Thyroid gland (tissue), 4 donors: ENCODE measurements at regions not wholly inside any gene's neighbourhood (a gene's known extent, or its start where the extent isn't known, plus 50 kb on each side); places are given as distances from the start of the nearest gene placed in this dataset.

Experiments used
- DNase-seq, 2 donors: peaks; one replicate each; pipeline ENCODE4 v3.0.0-alpha.2; 2019
- H3K27ac ChIP-seq, 3 donors: fragments of 200-600 bp; sonication (generic); 1 replicate in 2 of 3; 2 replicates in 1 of 3; pipeline ENCODE4 v1.5.1; 2016 to 2019; ENCODE audit warnings: mild to moderate bottlenecking in 1 of 3, moderate library complexity in 1 of 3
- H3K27me3 ChIP-seq: fragments of 200-600 bp; sonication (generic); one replicate; pipeline ENCODE4 v1.5.1; 2019
- H3K36me3 ChIP-seq, 2 donors: fragments of 200-600 bp; sonication (generic); one replicate each; pipeline ENCODE4 v1.5.1; 2016 to 2019
- H3K4me1 ChIP-seq, 2 donors: fragments of 200-600 bp; sonication (generic); one replicate each; pipeline ENCODE4 v1.5.1; 2017 to 2019
- H3K4me3 ChIP-seq, 3 donors: fragments of 200-600 bp; sonication (generic); replicated peaks in 1 of 3; 1 replicate in 2 of 3; 2 replicates in 1 of 3; pipeline ENCODE4 v1.5.1; 2016; ENCODE audit warnings: mild to moderate bottlenecking in 1 of 3
- H3K9me3 ChIP-seq: fragments of 200-600 bp; sonication (generic); one replicate; pipeline ENCODE4 v1.5.1; 2017
- POLR2A ChIP-seq, 2 donors: fragments of 450-650 bp; IDR thresholded peaks; one replicate each; pipeline ENCODE4 v1.6.1; 2017; ENCODE audit warnings: antibody characterized with exemption in 2 of 2, mild to moderate bottlenecking in 2 of 2, moderate library complexity in 1 of 2
- WGBS, 2 donors: methylation state at CpG; one replicate each; pipeline ENCODE4 v1.1.5; 2017; 5-methylcytosine and 5-hydroxymethylcytosine counted together
- intact Hi-C: fragments of 100-400 bp; cut with DNase I; formaldehyde crosslinking; loops from one replicate; pipeline ENCODE4 v1.15.1; 2023
- TF ChIP-seq, protein P1 (sequence below), 6 experiments: fragments of 200-600 bp in 3 of 6; fragments of 450-650 bp in 3 of 6; sonication (generic) in 3 of 6; IDR thresholded peaks; one replicate each; pipeline ENCODE4 v1.5.1; 2016 to 2019; ENCODE audit warnings: antibody characterized with exemption in 6 of 6, mild to moderate bottlenecking in 2 of 6, inconsistent platforms in 1 of 6, moderate library complexity in 1 of 6

DNA sequence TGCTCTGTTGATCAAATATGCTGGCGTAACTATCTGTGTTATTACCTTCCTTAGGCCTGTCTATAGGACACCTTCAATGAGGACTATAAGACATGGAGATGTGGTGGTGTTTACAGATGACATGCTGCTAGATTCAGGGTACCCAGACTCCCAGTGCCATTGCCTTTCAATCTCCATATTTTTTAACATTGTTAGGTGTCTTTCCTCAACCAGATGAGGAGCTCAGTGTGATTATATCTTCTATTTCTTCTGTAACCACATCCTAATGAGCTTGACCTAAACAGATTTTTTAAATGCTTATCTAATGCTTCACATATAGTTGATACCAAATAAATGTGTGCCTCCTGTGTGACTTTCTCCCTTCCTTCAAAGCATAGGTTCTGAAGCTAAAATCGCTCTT, 730.1 kb upstream of the NR2F2 start:
- H3K4me1 ChIP-seq, result no peaks in the 10 kb centered on the region
- no peaks in the 10 kb centered on the region for H3K9me3 ChIP-seq
- H3K36me3 ChIP-seq, result no peaks in the 10 kb centered on the region
- TF ChIP-seq POLR2A (IDR thresholded peaks at IDR 0.05), result no peak
- TF ChIP-seq, protein P1, sequence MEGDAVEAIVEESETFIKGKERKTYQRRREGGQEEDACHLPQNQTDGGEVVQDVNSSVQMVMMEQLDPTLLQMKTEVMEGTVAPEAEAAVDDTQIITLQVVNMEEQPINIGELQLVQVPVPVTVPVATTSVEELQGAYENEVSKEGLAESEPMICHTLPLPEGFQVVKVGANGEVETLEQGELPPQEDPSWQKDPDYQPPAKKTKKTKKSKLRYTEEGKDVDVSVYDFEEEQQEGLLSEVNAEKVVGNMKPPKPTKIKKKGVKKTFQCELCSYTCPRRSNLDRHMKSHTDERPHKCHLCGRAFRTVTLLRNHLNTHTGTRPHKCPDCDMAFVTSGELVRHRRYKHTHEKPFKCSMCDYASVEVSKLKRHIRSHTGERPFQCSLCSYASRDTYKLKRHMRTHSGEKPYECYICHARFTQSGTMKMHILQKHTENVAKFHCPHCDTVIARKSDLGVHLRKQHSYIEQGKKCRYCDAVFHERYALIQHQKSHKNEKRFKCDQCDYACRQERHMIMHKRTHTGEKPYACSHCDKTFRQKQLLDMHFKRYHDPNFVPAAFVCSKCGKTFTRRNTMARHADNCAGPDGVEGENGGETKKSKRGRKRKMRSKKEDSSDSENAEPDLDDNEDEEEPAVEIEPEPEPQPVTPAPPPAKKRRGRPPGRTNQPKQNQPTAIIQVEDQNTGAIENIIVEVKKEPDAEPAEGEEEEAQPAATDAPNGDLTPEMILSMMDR (IDR thresholded peaks at IDR 0.05), result no peak
- H3K4me3 ChIP-seq, result no peak overlapping the region
- 90 to 93% methylated on average over 2 of the region's 2 CpGs for WGBS, 2 donors
- no peaks in the 10 kb centered on the region for H3K27me3 ChIP-seq
- no peak for DNase-seq
- intact Hi-C loops, result no loop called here
- no peak overlapping the region for H3K27ac ChIP-seq

DNA sequence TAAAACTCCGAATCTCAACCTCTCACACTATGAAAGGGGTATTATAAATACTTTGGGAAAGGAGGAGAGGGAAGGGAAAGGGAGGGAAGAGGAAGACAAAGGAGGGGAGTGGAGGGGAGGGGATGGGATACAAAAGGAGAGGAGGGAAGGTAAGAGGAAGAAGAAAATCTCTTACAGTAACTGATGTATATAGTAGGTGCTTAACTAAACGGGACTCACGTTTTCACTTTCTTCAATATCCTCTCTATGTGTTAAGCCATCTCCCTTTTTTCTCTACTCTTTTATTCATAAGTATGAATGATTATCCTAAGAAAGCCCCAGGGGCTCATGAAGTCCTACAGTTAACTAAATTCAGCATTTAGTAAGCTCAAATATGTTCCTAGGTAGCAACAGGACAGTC, 729.6 kb upstream of the NR2F2 start:
- intact Hi-C loops, result no loop called here
- Histone ChIP-seq H3K4me1 (no peaks in the 10 kb centered on the region), H3K9me3 (no peaks in the 10 kb centered on the region), H3K36me3 (no peaks in the 10 kb centered on the region), H3K4me3 (no peak overlapping the region), H3K27ac (no peak overlapping the region), H3K27me3 (no peaks in the 10 kb centered on the region)
- WGBS, 2 donors, result 89 to 94% methylated on average over 3 of the region's 3 CpGs
- TF ChIP-seq, protein P1 (IDR thresholded peaks at IDR 0.05), result no peak
- no peak for TF ChIP-seq POLR2A (IDR thresholded peaks at IDR 0.05)
- no peak for DNase-seq

DNA sequence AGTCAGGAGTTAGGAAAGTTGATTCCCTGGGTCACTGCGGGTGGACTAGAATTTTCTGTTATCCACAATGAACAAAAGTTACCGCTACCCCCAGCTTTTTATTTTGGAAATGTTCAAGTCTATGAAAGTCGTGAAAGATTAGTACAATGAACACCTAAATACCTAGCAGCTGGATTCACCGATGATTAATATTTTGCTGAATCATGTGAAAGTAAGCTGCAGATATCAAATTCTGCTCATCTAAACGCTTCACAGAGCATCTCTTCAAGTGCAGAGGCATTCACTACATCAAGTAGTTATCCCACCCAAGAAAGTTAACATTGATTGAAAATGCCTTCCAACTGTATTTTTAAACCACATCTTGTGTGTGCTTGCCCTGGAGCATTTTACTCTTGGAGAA, 729.0 kb upstream of the NR2F2 start:
- 86 to 87% methylated on average over 5 of the region's 5 CpGs for WGBS, 2 donors
- H3K36me3 ChIP-seq, result no peaks in the 10 kb centered on the region
- H3K27ac ChIP-seq, result no peak overlapping the region
- no peak overlapping the region for H3K4me3 ChIP-seq
- intact Hi-C loops, result no loop called here
- no peak for DNase-seq
- no peaks in the 10 kb centered on the region for H3K9me3 ChIP-seq
- H3K27me3 ChIP-seq, result no peaks in the 10 kb centered on the region
- H3K4me1 ChIP-seq, result no peaks in the 10 kb centered on the region
- TF ChIP-seq POLR2A (IDR thresholded peaks at IDR 0.05), result no peak
- TF ChIP-seq, protein P1 (IDR thresholded peaks at IDR 0.05), result no peak

DNA sequence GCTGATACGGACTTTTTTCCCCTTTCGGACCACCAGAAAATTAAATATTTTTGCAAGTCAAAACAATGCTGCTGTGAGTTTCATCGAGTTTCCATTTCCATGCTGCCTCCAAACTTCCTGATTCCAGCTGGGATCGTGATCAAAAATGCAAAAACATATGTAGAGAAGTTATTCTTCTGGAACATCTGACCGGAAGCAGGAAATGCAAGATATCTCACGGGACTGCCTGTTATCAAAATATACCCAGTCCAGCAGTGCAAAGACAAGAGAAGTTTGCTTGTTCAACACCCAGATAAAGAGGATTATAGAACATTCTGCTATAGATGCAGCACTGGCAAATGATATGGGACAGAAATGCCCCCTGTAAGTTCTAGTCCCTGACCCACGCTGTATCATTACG, 726.7 kb upstream of the NR2F2 start:
- no peak for DNase-seq
- TF ChIP-seq POLR2A (IDR thresholded peaks at IDR 0.05), result no peak
- TF ChIP-seq, protein P1 (IDR thresholded peaks at IDR 0.05), result no peak
- peak overlapping the region in 1 of 3 donors; percentile 55 for H3K27ac ChIP-seq
- intact Hi-C loops, result no loop called here
- no peaks in the 10 kb centered on the region for H3K27me3 ChIP-seq
- no peaks in the 10 kb centered on the region for H3K4me1 ChIP-seq
- no peaks in the 10 kb centered on the region for H3K9me3 ChIP-seq
- WGBS, 2 donors, result 53 to 56% methylated on average over 8 of the region's 8 CpGs
- no peak overlapping the region for H3K4me3 ChIP-seq
- no peaks in the 10 kb centered on the region for H3K36me3 ChIP-seq

DNA sequence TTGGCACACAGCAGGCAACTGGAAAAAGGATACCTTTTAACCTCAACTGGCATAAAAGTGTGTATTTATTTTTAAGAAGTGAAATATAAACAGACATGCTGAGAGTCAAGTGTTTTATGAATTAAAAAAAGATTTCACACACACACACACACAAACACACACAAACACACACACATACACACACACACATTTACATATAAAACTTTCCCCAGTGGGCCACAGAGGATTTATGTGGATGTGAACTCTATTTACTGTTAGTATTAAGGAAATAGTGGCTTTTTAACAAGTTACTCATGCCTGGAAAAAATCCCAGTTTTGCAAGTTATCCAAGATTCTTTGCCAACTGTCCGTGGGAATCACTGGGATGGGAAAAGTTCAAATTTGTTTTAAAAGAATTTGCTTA, 725.9 kb upstream of the NR2F2 start:
- 22 to 27% methylated on average over 1 of the region's 1 CpG for WGBS, 2 donors
- Histone ChIP-seq H3K4me3 (no peak overlapping the region), H3K4me1 (no peaks in the 10 kb centered on the region), H3K27ac (peak overlapping the region in 1 of 3 donors; percentile 55), H3K9me3 (no peaks in the 10 kb centered on the region), H3K27me3 (no peaks in the 10 kb centered on the region), H3K36me3 (no peaks in the 10 kb centered on the region)
- intact Hi-C loops, result no loop called here
- TF ChIP-seq, protein P1 (IDR thresholded peaks at IDR 0.05), result no peak
- no peak for TF ChIP-seq POLR2A (IDR thresholded peaks at IDR 0.05)
- no peak for DNase-seq
